HG02943 (cell line): ENCODE measurements at regions not wholly inside any gene's neighbourhood (a gene's known extent, or its start where the extent isn't known, plus 50 kb on each side); places are given as distances from the start of the nearest gene placed in this dataset.

Experiments
- ATAC-seq: cut with Tn5 transposase; IDR thresholded peaks from one replicate; pipeline ENCODE4 v1.9.1; 2021; ENCODE audit warnings: mild to moderate bottlenecking, low read depth, moderate library complexity; ENCODE audit not compliant: unreplicated experiment

DNA sequence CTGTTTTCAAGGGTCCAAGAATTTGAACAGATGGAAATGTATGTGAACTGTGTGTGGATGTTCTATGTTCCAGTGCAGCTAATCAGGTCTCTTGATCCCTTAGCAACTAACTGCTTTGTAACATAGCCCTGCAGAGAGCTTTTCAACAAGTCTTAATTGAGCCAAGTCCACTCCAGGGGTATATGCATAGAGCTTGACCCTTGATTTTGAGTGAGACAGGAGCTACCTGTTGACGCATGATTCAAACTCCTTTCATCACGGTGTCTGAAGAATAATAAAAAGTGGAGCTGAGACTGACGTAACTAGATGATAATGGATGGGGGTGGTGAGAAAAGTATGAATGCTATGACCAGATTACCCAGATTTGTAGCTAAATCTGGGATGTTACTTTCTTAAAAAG is 93.3 kb upstream of the CCDC54 start:
- ATAC-seq: no peak

DNA sequence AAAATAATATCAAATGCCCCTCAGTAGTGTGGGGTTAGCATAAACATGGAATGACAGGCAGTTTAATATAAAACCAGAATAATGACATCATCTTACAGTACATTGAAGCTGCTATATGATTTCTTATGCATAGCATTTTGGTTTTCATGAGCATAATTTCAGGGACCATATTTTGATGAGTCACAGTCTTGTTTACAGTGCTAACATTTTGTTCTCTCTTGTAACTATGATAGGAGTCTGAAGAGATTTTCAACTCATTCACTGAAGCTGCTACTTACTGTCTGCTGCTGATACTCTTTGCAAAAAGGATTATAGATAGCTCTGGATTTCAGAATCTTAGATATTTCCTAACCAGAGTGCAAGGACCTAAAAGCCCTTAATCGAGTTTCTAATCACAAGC is 92.6 kb upstream of the CCDC54 start:
- no peak for ATAC-seq

DNA sequence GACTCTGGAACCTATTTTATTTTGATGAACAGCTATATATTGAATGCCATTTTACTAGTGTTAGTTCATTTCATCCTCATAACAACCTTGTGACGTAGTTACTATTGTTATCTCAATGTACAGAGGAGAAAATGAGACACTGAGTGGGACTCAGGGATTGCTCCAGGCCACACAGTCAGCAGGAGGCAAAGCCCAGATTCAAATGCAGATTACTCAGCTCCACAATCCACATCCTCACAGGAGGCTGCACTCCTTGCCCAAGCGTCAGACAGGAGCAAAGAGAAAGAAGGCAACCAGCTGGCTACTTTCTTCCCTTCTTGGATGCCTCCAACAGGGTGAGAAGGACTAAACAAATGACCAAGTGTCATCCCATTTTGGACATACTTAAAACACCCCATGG is 92.0 kb upstream of the CCDC54 start:
- ATAC-seq: no peak

DNA sequence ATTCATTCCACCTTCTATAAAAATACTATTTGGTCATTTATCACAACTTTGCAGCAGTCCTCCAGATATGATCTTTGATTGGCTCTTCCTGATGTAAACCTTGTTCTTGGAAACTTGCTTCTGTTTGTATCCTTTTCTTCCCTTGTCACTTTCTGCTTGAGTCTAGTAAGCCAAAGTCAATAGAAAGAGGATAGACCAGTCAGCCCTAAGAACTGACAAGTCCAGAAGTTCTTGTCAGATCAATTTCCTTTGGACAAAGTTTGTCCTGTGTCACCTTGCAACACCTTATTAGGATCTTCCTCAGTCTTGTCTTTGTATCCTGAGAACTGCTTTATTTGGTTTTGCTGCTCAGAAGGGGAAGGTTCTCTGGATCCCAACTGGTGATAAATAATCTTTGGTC is 87.9 kb upstream of the CCDC54 start:
- no peak for ATAC-seq

DNA sequence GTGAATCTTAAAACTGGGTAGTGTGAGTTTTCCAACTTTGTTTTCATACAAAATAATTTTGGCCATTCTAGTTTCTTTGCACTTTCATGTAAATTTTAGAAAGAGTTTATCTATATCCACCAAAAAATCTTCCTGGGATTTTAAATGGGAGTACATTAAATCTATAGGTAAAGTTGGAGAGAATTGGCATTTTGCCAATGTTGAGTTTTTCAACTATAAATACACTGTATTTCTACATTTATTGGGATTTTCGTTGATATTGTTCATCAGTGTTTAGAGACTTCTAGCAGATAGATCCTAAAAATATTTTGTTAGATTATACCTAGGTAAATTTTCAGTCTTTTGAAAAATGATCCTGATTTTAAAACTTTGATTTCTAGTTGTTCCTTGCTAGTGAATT is 83.1 kb upstream of the CCDC54 start:
- ATAC-seq: no peak

DNA sequence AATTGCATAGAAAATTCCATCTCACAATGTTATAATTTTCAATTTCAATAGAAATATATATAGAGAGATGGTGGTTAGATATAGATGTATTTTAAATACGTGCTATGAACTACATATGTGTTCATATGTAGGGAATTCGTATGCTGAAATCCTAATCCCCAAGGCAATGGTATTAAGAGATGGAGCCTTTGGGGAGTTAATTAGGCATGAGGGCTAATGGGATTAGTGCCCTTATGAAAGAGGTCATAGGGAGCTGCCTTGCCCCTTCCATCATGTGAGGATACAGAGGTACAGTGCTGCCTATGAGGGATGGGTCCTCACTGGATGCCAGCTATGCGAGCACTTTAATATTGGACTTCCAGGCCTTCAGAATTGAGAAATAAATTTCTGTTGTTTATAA is 79.6 kb upstream of the CCDC54 start:
- no peak for ATAC-seq

DNA sequence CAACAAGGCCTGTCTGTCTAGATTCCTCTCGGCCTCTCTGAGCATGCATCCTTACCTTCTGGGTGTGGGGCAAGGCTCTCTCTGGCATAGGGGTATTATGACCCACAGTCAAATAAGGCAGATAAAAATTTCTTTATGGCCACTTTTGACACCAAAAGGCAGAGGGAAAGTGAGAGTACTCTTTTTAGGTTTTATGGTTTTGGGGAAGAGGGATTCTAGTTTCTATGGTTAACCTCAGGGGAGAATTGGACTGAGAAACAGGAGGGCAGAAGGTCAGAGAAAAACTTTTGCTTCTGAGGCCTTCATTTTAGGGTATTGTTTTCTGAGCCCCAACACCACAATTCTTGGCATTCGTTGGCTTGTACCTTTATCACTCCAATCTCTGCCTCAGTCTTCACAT is 70.0 kb upstream of the CCDC54 start:
- no peak for ATAC-seq

DNA sequence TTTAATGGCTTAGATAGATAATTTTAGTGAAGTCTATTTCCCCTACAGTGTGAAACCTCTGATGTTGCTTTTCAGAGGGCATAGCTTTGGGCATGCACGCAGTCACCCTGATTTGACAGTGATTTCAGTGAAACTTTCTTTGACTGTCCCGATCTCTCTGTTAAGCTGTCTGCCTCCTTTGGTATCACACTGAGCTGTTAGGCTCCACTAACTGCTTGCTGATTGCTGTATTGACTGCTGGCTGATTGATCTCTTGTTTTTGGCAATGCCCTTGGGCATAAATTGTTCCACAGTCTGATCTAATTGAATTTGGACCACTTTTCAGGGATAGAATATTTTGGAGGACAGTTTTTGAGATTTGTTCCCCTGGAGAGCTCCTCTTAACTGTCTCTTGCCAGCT is 68.5 kb upstream of the CCDC54 start:
- ATAC-seq: no peak

DNA sequence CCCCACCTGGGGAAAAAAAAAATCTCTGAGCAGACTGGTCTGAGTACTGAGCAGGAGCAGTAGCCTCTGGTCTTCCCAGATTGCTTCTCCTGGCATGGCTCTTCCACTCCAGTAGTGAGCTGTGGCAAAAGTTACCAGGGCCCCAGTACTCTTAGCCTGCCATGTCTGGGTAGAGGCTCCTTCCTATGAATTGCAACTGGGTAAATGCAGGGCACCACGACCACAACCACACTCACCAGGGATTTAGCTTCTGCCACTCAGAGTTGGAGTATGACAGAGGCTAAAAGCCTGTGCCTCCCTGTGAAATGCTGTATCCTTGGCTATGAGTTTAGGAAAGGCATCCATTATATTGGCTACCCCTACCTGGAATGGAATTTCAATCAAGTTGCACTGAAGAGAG is 67.9 kb upstream of the CCDC54 start:
- ATAC-seq: no peak

DNA sequence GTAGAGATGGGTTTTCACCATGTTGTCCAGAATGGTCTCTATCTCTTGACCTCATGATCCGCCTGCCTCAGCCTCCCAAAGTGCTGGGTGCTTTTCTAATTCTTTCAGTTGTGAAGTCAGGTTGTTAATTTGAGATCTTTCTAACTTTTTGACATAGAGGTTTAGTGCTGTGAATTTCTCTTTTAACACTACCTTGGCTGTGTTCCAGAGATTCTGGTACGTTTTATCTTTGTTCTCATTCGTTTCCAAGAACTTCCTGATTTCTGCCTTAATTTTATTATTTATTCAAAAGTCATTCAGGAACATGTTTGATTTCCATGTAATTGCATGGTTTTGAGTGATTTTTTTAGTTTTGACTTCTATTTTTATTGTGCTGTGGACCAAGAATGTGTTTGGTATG is 63.5 kb upstream of the CCDC54 start:
- no peak for ATAC-seq

DNA sequence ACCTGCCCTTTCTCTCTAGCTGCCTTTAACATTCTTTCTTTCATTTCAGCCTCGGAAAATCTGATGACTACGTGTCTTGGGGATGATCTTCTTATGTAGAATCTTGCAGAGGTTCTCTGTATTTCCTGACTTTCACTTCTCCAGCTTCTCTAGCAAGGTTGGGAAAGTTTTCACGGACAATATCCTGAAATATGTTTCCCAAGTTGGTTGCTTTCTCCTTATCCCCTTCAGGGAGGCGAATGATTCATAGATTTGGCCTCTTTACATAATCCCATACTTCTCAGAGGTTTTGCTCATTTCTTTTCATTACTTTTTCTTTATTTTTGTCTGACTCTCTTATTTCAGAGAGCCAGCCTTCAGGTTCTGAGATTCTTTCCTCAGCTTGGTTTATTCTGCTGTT is 62.1 kb upstream of the CCDC54 start:
- ATAC-seq: no peak

DNA sequence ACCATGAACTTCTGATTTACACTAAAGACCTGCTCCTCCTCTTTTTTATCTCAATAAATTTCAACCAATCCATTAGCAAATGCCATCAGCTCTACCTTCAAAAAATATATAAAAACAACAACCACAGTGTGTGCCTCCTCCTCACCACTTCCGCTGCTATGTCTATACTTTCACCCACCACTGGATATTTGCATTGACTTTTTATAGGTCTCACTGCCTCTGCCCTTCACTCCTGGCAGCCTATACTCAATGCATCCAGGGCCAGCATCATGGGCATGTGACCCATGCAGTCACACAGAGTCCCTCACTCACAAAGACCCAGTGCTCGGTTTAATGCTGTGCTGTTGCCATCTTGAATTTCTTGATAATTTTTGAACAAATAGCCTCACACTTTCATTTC is 53.5 kb upstream of the CCDC54 start:
- ATAC-seq: no peak

DNA sequence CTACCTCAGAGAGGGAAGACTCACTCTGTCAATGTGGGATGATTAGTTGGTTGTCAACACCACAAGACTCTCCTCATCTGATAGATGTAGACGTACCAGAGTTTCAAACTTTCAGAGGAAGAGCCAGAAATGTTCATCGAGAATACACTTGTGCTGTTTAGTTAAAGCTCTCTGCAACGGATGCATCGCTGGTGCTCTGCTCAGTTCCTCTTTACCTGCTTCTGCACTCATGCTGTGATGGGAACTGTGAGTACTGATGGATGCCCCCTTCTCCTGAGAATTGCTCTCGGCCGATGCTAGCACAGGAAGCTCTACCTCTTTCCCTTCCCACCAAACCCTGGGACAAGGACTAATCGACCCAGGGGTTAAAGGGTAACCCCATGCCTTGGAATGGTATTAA is 51.8 kb upstream of the CCDC54 start:
- no peak for ATAC-seq
